NT2/D1 (cell line): ENCODE measurements at regions not wholly inside any gene's neighbourhood (a gene's known extent, or its start where the extent isn't known, plus 50 kb on each side); places are given as distances from the start of the nearest gene placed in this dataset.

Experiments used
- SUZ12 ChIP-seq: IDR thresholded peaks from 2 replicates; pipeline ENCODE4 v1.6.1; 2011; ENCODE audit not compliant: insufficient read length, insufficient read depth; ENCODE audit errors: extremely low read depth
- YY1 ChIP-seq: IDR thresholded peaks from 2 replicates; pipeline ENCODE4 v1.6.1; 2011; ENCODE audit not compliant: insufficient read length, insufficient read depth
- ZNF274 ChIP-seq: IDR thresholded peaks from 2 replicates; pipeline ENCODE4 v1.6.1; 2011; ENCODE audit warnings: mild to moderate bottlenecking, low read depth, low read length

GRCh38 chr11:116525961-116526495, 246.8 kb downstream of the BUD13 start:
- no peak for TF ChIP-seq YY1
- TF ChIP-seq ZNF274, result no peak
- TF ChIP-seq SUZ12, result no peak
